Lung microvascular endothelial cell (primary cell): ENCODE measurements at regions not wholly inside any gene's neighbourhood (a gene's known extent, or its start where the extent isn't known, plus 50 kb on each side); places are given as distances from the start of the nearest gene placed in this dataset.
"Not testable (repeated sequence)": the region's sequence is repeated elsewhere in the genome, so short reads cannot be mapped to it uniquely, and the experiment has no call there.

Experiments used
- DNase-seq, 2 donors: peaks; one replicate each; pipeline versions ENCODE4 v3.0.0 to v3.0.0-alpha.2; 2010; ENCODE audit warnings: low read depth in 2 of 2

DNA sequence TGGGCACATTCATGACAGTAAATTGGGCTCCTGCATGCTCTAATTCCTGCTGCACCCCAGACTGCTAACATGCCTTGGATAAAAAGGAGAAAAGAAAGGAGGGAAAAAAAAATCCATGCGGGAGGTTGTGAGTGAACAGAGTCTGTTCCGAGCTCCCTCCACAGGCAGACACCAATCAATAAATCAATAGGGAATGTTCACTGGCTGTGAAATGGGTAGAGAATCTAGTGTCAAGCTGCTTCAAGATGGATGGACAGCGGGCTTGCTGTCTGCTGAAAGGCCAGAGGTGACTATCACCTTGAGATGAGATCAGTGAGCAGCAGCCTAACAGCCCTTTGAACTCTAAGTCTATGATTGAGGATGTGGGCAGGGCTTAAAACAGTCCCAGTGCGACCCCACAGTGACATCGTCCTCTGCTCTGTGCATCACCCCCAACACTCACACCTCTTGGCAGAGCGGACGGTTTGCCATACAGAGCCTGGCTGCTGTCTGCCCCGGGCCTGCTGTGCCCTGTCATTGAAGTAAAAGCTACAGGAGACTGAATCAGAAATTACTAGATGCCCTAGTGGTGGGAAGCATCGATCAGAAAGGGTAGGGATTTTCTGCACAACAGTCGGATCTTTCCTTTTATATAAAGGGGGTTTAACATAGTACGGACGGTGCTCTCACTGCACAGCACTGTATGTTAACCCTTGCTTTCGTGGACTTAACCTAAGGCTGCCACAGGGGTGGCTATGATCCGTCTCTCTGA lies 247.9 kb upstream of the ONECUT1 start:
- no peak for DNase-seq

GRCh38 chr15:53036641-53037040 lies 246.5 kb upstream of the ONECUT1 start:
- no peak for DNase-seq

DNA sequence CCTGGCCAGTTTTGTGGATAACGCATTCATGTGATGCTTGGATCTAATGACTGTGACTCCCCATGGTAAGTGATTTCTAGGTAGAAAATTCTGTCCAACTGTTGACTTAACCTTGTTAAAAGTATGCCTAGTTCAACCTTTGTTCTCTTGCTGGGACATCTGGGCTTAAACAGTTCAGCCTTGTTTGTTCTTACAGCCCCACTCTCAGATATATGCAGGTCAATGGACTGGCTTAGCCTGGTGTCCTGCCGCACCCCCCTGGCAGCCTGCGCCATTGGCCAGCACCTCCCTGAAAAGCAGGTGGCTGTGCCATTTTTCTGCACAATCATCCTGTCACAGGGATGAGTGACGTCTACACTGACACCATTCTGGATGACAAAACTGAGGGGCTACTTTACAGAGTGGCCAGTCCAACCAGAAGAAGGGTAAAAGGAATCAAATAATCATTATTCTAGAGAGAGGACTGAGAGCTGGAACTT lies 244.7 kb upstream of the ONECUT1 start:
- DNase-seq: no peak

GRCh38 chr15:53033709-53034108 lies 243.6 kb upstream of the ONECUT1 start:
- no peak for DNase-seq

DNA sequence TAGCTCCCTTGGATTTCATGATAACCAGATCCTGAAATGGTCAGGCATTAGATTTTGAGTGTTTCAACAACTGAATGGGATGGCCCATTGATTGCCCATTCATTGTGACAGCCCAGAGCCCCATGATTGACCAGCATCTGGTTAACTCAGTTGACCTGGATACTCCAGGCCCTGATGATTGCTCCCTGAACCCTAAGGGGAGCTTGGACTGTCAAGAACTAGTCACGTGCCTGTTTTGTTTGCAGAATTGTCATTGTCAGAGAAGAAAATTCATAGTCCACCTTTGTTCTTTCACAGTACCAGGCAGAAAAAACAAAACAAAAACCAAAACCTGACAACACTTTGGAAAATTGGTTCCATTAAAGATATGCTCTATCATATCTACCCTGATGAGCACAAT lies 241.3 kb upstream of the ONECUT1 start:
- no peak for DNase-seq

DNA sequence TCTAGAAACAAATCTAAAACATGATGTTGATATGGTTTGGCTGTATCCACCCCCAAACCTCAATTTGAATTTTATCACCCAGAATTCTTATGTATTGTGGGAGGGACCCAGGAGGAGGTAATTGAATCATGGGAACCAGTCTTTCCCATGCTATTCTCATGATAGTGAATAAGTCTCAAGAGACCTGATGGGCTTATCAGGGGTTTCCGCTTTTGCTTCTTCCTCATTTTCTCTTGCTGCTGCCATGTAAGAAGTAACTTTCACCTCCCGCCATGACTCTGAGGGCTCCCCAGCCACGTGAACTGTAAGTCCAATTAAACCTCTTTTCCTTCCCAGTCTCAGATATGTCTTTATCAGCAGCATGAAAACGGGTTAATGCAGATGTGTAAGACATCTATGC lies 232.7 kb upstream of the ONECUT1 start:
- no peak for DNase-seq

GRCh38 chr15:53013329-53013728 lies 223.2 kb upstream of the ONECUT1 start:
- DNase-seq: no peak

GRCh38 chr15:53011779-53012178 lies 221.6 kb upstream of the ONECUT1 start:
- DNase-seq: not testable (repeated sequence)

- no peak for DNase-seq
Observed at GRCh38 chr15:53009093-53009492, 219.0 kb upstream of the ONECUT1 start.

- DNase-seq: no peak
Observed at GRCh38 chr15:53000409-53000808, 210.3 kb upstream of the ONECUT1 start.

- DNase-seq: no peak
Observed at GRCh38 chr15:52997123-52997522, 207.0 kb upstream of the ONECUT1 start.

DNA sequence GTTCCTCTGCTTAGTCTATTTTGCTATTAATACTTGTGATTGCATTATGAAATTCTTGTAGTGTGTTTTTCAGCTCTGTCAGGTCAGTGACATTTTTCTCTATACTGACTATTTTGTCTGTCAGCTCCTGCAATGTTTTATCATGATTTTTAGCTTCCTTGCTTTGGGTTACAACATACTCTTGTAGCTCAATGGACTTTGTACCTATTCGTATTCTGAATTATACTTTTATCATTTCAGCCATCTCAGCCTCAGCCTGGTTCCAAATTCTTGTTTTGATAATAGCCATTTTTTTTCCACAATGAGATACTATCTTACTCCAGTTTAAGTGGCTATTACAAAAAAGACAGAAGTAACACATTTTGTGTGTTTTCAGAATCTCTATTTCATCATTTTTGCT lies 204.2 kb upstream of the ONECUT1 start:
- DNase-seq: no peak

GRCh38 chr15:52984507-52984906 lies 194.4 kb upstream of the ONECUT1 start:
- DNase-seq: no peak

DNA sequence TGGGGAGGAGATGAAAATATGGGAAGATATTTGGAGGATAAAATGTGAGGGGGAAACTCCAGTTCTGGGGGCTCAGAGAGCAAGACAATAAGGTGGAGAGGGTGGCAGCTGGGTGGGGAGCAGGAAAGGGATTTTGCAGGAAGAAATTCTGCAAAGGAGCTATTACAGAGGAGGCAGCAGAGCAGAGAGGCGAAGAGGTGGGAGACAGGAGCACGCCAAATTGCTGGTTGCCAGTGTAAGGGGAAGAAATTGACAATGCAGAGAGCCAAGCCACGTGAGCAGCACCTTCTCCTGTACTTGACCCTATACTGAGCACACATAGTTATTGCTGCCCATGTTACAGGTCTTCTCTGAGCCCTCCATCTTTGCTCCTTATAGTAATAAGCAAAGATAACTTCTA lies 190.3 kb upstream of the ONECUT1 start:
- DNase-seq: no peak

GRCh38 chr15:52976516-52977075 lies 186.5 kb upstream of the ONECUT1 start:
- no peak for DNase-seq

DNA sequence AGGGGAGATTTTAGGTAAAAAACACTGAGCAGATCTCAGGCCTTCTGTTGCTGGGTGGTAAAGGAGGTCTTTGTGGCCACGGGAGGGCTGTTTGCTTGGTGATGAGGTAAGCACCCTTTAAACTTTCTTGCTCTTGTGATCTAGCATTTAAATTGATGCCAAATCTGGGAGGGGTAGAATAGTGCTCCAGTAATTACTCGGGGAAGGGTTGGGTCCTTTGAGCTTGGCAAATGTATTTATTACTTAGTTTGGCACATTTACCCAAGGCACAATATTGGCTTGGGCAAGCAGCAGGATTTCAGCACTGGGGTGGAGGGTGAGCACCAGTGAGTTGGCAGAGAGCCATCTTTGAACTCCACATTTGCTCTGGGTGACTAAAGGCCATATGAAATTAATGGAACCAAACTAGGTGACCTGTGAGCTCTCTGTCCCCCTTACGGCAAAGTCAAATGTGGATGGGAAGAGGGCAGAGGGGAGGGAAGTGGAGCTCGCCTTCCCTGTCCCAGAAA lies 185.9 kb upstream of the ONECUT1 start:
- no peak for DNase-seq

DNA sequence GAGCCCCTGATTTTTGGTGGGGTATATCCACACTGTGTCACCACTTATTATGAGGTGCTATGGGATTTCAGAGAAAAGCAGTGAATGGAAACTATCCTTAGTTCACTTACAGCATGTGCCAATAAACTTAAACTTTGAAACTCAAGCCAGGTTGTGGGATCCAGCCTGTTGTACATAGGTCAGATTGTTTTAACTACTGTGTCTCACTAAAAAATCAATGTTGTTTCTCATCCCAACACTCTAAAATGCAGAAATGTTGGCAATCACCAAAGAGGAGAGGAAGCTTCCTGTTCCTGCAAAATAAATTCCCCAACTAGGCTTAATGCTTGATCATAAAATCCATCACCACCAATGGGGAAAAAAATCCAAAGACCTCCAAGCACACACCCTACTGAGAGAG lies 173.7 kb upstream of the ONECUT1 start:
- no peak for DNase-seq

- DNase-seq: no peak
Observed at GRCh38 chr15:52960283-52960682, 170.1 kb upstream of the ONECUT1 start.

DNA sequence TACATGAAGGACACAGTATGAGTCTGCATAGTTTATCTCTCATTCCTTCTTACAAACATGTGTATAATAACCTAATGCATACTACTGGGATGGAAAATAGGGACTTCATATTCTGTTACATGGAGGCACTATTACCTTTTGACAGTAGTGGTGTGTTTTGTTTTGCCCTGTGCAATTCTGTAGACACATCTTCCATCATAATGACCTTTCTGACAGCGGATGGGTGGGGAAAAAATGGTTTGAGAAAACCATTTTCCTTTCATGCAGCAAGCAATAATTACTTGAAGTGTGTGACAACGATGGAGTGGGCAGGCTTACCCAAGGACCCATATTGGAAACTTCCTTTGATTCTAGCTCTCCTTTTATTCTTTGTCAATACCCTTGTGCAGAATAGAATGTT lies 153.6 kb upstream of the ONECUT1 start:
- no peak for DNase-seq

DNA sequence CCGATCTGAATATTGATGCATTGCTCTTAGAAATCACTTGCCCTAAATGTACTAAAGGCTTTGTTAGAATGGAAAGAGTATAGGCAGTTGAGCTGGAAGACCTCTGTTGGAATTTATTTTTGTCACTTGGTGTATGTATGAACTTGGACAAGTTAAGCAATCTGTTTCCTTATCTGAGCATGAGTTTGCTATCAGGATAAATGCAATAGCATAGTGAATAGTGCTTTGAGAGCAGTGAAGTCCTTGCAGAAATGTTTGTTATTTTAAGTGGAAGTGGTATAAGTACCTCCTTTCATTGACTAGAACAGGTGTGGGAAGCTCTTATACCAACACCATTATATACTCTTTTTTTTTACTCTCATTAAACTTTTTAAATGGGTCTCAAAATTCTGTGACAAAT lies 146.4 kb upstream of the ONECUT1 start:
- no peak for DNase-seq

DNA sequence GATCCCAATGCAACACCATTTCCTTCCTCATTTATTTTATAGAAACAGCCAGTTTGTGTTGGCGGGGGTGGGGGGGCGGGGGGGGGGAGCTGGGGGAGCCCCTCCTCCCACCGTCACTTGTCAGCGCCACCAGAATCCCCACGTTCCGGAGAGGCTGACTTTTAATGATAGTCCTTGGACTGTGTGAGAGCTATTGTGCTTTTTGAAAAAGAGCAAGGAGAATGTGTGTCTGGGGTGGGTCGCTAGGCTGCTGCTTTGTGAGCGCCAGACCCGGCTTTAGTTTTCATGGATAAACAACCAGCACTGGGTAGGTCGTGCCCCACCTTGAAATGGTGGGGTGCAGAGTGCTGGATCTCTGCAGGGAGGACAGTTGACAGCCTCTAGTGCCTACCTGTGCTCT lies 135.0 kb upstream of the ONECUT1 start:
- DNase-seq: no peak

- no peak for DNase-seq
Observed at GRCh38 chr15:52924630-52925029, 134.5 kb upstream of the ONECUT1 start.

GRCh38 chr15:52923626-52924025 lies 133.5 kb upstream of the ONECUT1 start:
- DNase-seq: no peak
